Activated naive CD8-positive, alpha-beta T cell treated with anti-CD3 and anti-CD28 coated beads, Interleukin-2, amount 10 ng/mL, durations not matched to agents 7 days and 5 days (primary cell): ENCODE measurements at regions not wholly inside any gene's neighbourhood (a gene's known extent, or its start where the extent isn't known, plus 50 kb on each side); places are given as distances from the start of the nearest gene placed in this dataset.

ENCODE experiments used
- ATAC-seq: fragments of 150-1000 bp; cut with Tn5 transposase; one replicate; pipeline ENCODE4 v1.10.0; 2021; ENCODE audit warnings: low read depth, moderate library complexity
- POLR2A ChIA-PET: fragments of 350-600 bp; sonication (Branson Sonifier 250); formaldehyde crosslinking; loops from one replicate; lab custom pipeline; 2021; ENCODE audit warnings: antibody characterized with exemption; lab: Charles Lee
- DNase-seq: peaks from one replicate; pipeline ENCODE4 v3.0.0; 2021
- H3K27ac Mint-ChIP-seq: one replicate; pipeline ENCODE4 v1.8.0; 2022; ENCODE audit warnings: mild to moderate bottlenecking, mixed read lengths
- H3K27me3 Mint-ChIP-seq: one replicate; pipeline ENCODE4 v1.8.0; 2022; ENCODE audit warnings: mild to moderate bottlenecking, moderate library complexity, mixed read lengths
- H3K36me3 Mint-ChIP-seq: one replicate; pipeline ENCODE4 v1.8.0; 2021; ENCODE audit warnings: mild to moderate bottlenecking, mixed read lengths
- H3K4me1 Mint-ChIP-seq: one replicate; pipeline ENCODE4 v1.8.0; 2021; ENCODE audit warnings: mixed read lengths
- H3K4me3 Mint-ChIP-seq: one replicate; pipeline ENCODE4 v1.8.0; 2022; ENCODE audit warnings: mild to moderate bottlenecking, moderate library complexity, mixed read lengths
- H3K9me3 Mint-ChIP-seq: one replicate; pipeline ENCODE4 v1.8.0; 2021; ENCODE audit warnings: mixed read lengths

- ATAC-seq (no peak), DNase-seq (no peak)
- Mint-ChIP-seq H3K27me3 (no peaks in the 10 kb centered on the region), H3K36me3 (no peaks in the 10 kb centered on the region), H3K4me3 (no peak overlapping the region), H3K9me3 (no peaks in the 10 kb centered on the region), H3K4me1 (no peaks in the 10 kb centered on the region), H3K27ac (no peak overlapping the region)
- POLR2A ChIA-PET: no interaction called here
Measured at GRCh38 chr10:57707300-57707658, 560.4 kb downstream of the IPMK start.

- POLR2A ChIA-PET: no interaction called here
- H3K4me1 Mint-ChIP-seq: no peaks in the 10 kb centered on the region
Measured at GRCh38 chr10:57706576-57707299, 561.0 kb downstream of the IPMK start.

GRCh38 chr10:57706016-57706415, 561.7 kb downstream of the IPMK start:
- H3K4me1 Mint-ChIP-seq: no peaks in the 10 kb centered on the region
- no peaks in the 10 kb centered on the region for H3K36me3 Mint-ChIP-seq
- POLR2A ChIA-PET: no interaction called here
- H3K27ac Mint-ChIP-seq: no peak overlapping the region
- no peaks in the 10 kb centered on the region for H3K27me3 Mint-ChIP-seq
- no peak for DNase-seq
- H3K9me3 Mint-ChIP-seq: no peaks in the 10 kb centered on the region
- ATAC-seq: no peak
- H3K4me3 Mint-ChIP-seq: no peak overlapping the region

More at GRCh38 chr10:57706576-57707299, 561.0 kb downstream of the IPMK start:
- no peak overlapping the region for H3K4me3 Mint-ChIP-seq
- H3K36me3 Mint-ChIP-seq: no peaks in the 10 kb centered on the region
- H3K9me3 Mint-ChIP-seq: no peaks in the 10 kb centered on the region
- no peak for ATAC-seq
- no peak for DNase-seq
- H3K27me3 Mint-ChIP-seq: no peaks in the 10 kb centered on the region
- no peak overlapping the region for H3K27ac Mint-ChIP-seq

- no peaks in the 10 kb centered on the region for H3K4me1 Mint-ChIP-seq
- H3K9me3 Mint-ChIP-seq: no peaks in the 10 kb centered on the region
- no peaks in the 10 kb centered on the region for H3K27me3 Mint-ChIP-seq
- H3K36me3 Mint-ChIP-seq: no peaks in the 10 kb centered on the region
- H3K4me3 Mint-ChIP-seq: no peak overlapping the region
- no peak for DNase-seq
- POLR2A ChIA-PET: no interaction called here
- ATAC-seq: no peak
- no peak overlapping the region for H3K27ac Mint-ChIP-seq
Measured at GRCh38 chr10:57699944-57700343, 567.8 kb downstream of the IPMK start.

- Mint-ChIP-seq H3K4me3 (no peak overlapping the region), H3K27ac (no peak overlapping the region), H3K9me3 (no peaks in the 10 kb centered on the region), H3K4me1 (no peaks in the 10 kb centered on the region), H3K36me3 (no peaks in the 10 kb centered on the region), H3K27me3 (no peaks in the 10 kb centered on the region)
- no peak for DNase-seq
- ATAC-seq: no peak
- POLR2A ChIA-PET: no interaction called here
Measured at GRCh38 chr10:57696641-57697040, 571.1 kb downstream of the IPMK start.

- Mint-ChIP-seq H3K27me3 (no peaks in the 10 kb centered on the region), H3K4me1 (no peaks in the 10 kb centered on the region), H3K9me3 (no peaks in the 10 kb centered on the region), H3K36me3 (no peaks in the 10 kb centered on the region), H3K27ac (no peak overlapping the region), H3K4me3 (no peak overlapping the region)
- ATAC-seq (no peak), DNase-seq (no peak)
- POLR2A ChIA-PET: no interaction called here
Measured at GRCh38 chr10:57694956-57695608, 572.6 kb downstream of the IPMK start.

- Mint-ChIP-seq H3K4me3 (no peak overlapping the region), H3K4me1 (no peaks in the 10 kb centered on the region)
Measured at GRCh38 chr10:57692255-57692980, 575.3 kb downstream of the IPMK start.

GRCh38 chr10:57689596-57690297, 577.9 kb downstream of the IPMK start:
- Mint-ChIP-seq H3K27me3 (no peaks in the 10 kb centered on the region), H3K27ac (no peak overlapping the region), H3K9me3 (no peaks in the 10 kb centered on the region), H3K4me1 (no peaks in the 10 kb centered on the region), H3K36me3 (no peaks in the 10 kb centered on the region), H3K4me3 (no peak overlapping the region)
- ATAC-seq: no peak
- DNase-seq: no peak
- POLR2A ChIA-PET: no interaction called here

More at GRCh38 chr10:57692255-57692980, 575.3 kb downstream of the IPMK start:
- H3K27ac Mint-ChIP-seq: no peak overlapping the region
- POLR2A ChIA-PET: no interaction called here
- H3K9me3 Mint-ChIP-seq: no peaks in the 10 kb centered on the region
- ATAC-seq (no peak), DNase-seq (no peak)
- no peaks in the 10 kb centered on the region for H3K36me3 Mint-ChIP-seq
- H3K27me3 Mint-ChIP-seq: no peaks in the 10 kb centered on the region

GRCh38 chr10:57679916-57680315, 587.8 kb downstream of the IPMK start:
- POLR2A ChIA-PET: no interaction called here
- no peaks in the 10 kb centered on the region for H3K4me1 Mint-ChIP-seq
- ATAC-seq (no peak), DNase-seq (no peak)
- H3K9me3 Mint-ChIP-seq: peaks cover 1% of the 10 kb centered on the region
- no peak overlapping the region for H3K27ac Mint-ChIP-seq
- no peak overlapping the region for H3K4me3 Mint-ChIP-seq
- no peaks in the 10 kb centered on the region for H3K36me3 Mint-ChIP-seq
- no peaks in the 10 kb centered on the region for H3K27me3 Mint-ChIP-seq

GRCh38 chr10:57675125-57675524, 592.6 kb downstream of the IPMK start:
- Mint-ChIP-seq H3K27me3 (no peaks in the 10 kb centered on the region), H3K36me3 (no peaks in the 10 kb centered on the region), H3K4me3 (no peak overlapping the region), H3K27ac (no peak overlapping the region), H3K9me3 (peaks cover 1% of the 10 kb centered on the region), H3K4me1 (no peaks in the 10 kb centered on the region)
- POLR2A ChIA-PET: no interaction called here
- DNase-seq (no peak), ATAC-seq (no peak)

GRCh38 chr10:57673446-57673960, 594.2 kb downstream of the IPMK start:
- POLR2A ChIA-PET: no interaction called here
- Mint-ChIP-seq H3K36me3 (no peaks in the 10 kb centered on the region), H3K27me3 (no peaks in the 10 kb centered on the region), H3K9me3 (no peaks in the 10 kb centered on the region), H3K4me3 (no peak overlapping the region), H3K27ac (no peak overlapping the region), H3K4me1 (no peaks in the 10 kb centered on the region)
- DNase-seq (no peak), ATAC-seq (no peak)

- no peaks in the 10 kb centered on the region for H3K9me3 Mint-ChIP-seq
- H3K27ac Mint-ChIP-seq: no peak overlapping the region
- H3K27me3 Mint-ChIP-seq: no peaks in the 10 kb centered on the region
- H3K36me3 Mint-ChIP-seq: no peaks in the 10 kb centered on the region
- no peaks in the 10 kb centered on the region for H3K4me1 Mint-ChIP-seq
- no peak overlapping the region for H3K4me3 Mint-ChIP-seq
- POLR2A ChIA-PET: no interaction called here
- ATAC-seq (no peak), DNase-seq (no peak)
Measured at GRCh38 chr10:57664815-57665214, 602.9 kb downstream of the IPMK start.

GRCh38 chr10:57663401-57663800, 604.3 kb downstream of the IPMK start:
- H3K9me3 Mint-ChIP-seq: no peaks in the 10 kb centered on the region
- POLR2A ChIA-PET: no interaction called here
- DNase-seq (no peak), ATAC-seq (no peak)
- H3K36me3 Mint-ChIP-seq: no peaks in the 10 kb centered on the region
- no peak overlapping the region for H3K27ac Mint-ChIP-seq
- H3K4me3 Mint-ChIP-seq: no peak overlapping the region
- no peaks in the 10 kb centered on the region for H3K4me1 Mint-ChIP-seq
- no peaks in the 10 kb centered on the region for H3K27me3 Mint-ChIP-seq
